ENCODE measurements at regions not wholly inside any gene's neighbourhood (a gene's known extent, or its start where the extent isn't known, plus 50 kb on each side); places are given as distances from the start of the nearest gene placed in this dataset.
"Not testable (repeated sequence)": the region's sequence is repeated elsewhere in the genome, so short reads cannot be mapped to it uniquely, and the experiment has no call there.

- no peak for DNase-seq (ENCODE audit: low read depth)
These were observed 50.7 kb upstream of the TAC4 start for GRCh38 chr17:49898366-49899190.

GRCh38 chr17:49899191-49899485 lies 51.3 kb upstream of the TAC4 start:
- no peak for DNase-seq (ENCODE audit: low read depth)

- no peak for DNase-seq (ENCODE audit: low read depth)
These were observed 51.7 kb upstream of the TAC4 start for GRCh38 chr17:49899588-49899987.

- DNase-seq (ENCODE audit: low read depth): not testable (repeated sequence)
These were observed 52.9 kb upstream of the TAC4 start for GRCh38 chr17:49900801-49901200.

- no peak for DNase-seq (ENCODE audit: low read depth)
These were observed 53.8 kb upstream of the TAC4 start for GRCh38 chr17:49901460-49902331.

- no peak for DNase-seq (ENCODE audit: low read depth)
These were observed 55.7 kb upstream of the TAC4 start for GRCh38 chr17:49903523-49903922.

- DNase-seq (ENCODE audit: low read depth): no peak
These were observed 57.0 kb upstream of the TAC4 start for GRCh38 chr17:49904893-49905292.

GRCh38 chr17:49906531-49907136 lies 58.8 kb upstream of the TAC4 start:
- no peak for DNase-seq (ENCODE audit: low read depth)

GRCh38 chr17:49907279-49907678 lies 59.4 kb upstream of the TAC4 start:
- DNase-seq (ENCODE audit: low read depth): no peak

GRCh38 chr17:49908782-49909714 lies 59.9 kb upstream of the DLX4 start:
- no peak for DNase-seq (ENCODE audit: low read depth)

- DNase-seq (ENCODE audit: low read depth): peak; percentile 12
These were observed 58.7 kb upstream of the DLX4 start for GRCh38 chr17:49910094-49910857.

GRCh38 chr17:49910858-49911204 lies 58.2 kb upstream of the DLX4 start:
- no peak for DNase-seq (ENCODE audit: low read depth)

- no peak for DNase-seq (ENCODE audit: low read depth)
These were observed 57.3 kb upstream of the DLX4 start for GRCh38 chr17:49911719-49912118.

- no peak for DNase-seq (ENCODE audit: low read depth)
These were observed 55.5 kb upstream of the DLX4 start for GRCh38 chr17:49913226-49914095.

- no peak for DNase-seq (ENCODE audit: low read depth)
These were observed 54.9 kb upstream of the DLX4 start for GRCh38 chr17:49914096-49914490.

GRCh38 chr17:49914664-49915063 lies 54.3 kb upstream of the DLX4 start:
- no peak for DNase-seq (ENCODE audit: low read depth)

- no peak for DNase-seq (ENCODE audit: low read depth)
These were observed 53.7 kb upstream of the DLX4 start for GRCh38 chr17:49915260-49915659.

- DNase-seq (ENCODE audit: low read depth): no peak
These were observed 53.3 kb upstream of the DLX4 start for GRCh38 chr17:49915670-49916069.

- DNase-seq (ENCODE audit: low read depth): no peak
These were observed 52.0 kb upstream of the DLX4 start for GRCh38 chr17:49916854-49917515.

GRCh38 chr17:49918591-49918990 lies 50.4 kb upstream of the DLX4 start:
- DNase-seq (ENCODE audit: low read depth): no peak

Data from stimulated activated CD8-positive, alpha-beta memory T cell treated with anti-CD3 and anti-CD28 coated beads, Interleukin-4, amount 100 ng/mL, for 24 hours (primary cell).